HepG2 (cell line): ENCODE measurements at regions not wholly inside any gene's neighbourhood (a gene's known extent, or its start where the extent isn't known, plus 50 kb on each side); places are given as distances from the start of the nearest gene placed in this dataset.

Experiments used
- ATAC-seq: fragments of 200-7000 bp; cut with Tn5 transposase; 3 replicates; pipeline ENCODE4 v1.9.1; 2020; ENCODE audit warnings: mild to moderate bottlenecking, moderate library complexity
- BruUV-seq: library from RNA; stranded (reverse); fragments of 400-500 nt; replicated peaks from 2 replicates; lab custom pipeline; 2021; lab: Mats Ljungman, UMichigan
- CTCF ChIA-PET: fragments of 300-600 bp; formaldehyde crosslinking; extraction: SDS; loops from one replicate; lab custom pipeline; 2021; ENCODE audit warnings: low total read pairs, inconsistent platforms, low intra/inter-chr PET ratio; lab: Yijun Ruan, JAX
- POLR2A ChIA-PET: fragments of 350-600 bp; sonication (Branson Sonifier 250); formaldehyde crosslinking; loops from one replicate; lab custom pipeline; 2020; ENCODE audit warnings: antibody characterized with exemption, inconsistent platforms; lab: Yijun Ruan, JAX
- DNase-seq: peaks from one replicate; pipeline ENCODE4 v3.0.0-alpha.2; 2015; ENCODE audit warnings: low spot score
- FAIRE-seq: peaks from 3 replicates; lab custom pipeline; 2011; peaks lifted over from hg19 to GRCh38; lab: Jason Lieb, UNC
- H2AFZ ChIP-seq: one replicate; pipeline ENCODE4 v1.6.1; 2011; ENCODE audit warnings: low read length, inconsistent platforms
- H3K27ac ChIP-seq: fragments of 300-600 bp; 3 replicates; pipeline ENCODE4 v1.8.0; 2011; ENCODE audit warnings: mixed run types, mild to moderate bottlenecking, mixed read lengths, low read length, inconsistent platforms; ENCODE audit not compliant: insufficient read depth; ENCODE audit errors: extremely low read length
- H3K27me3 ChIP-seq, 2 experiments: fragments of 200-600 bp in 1 of 2; 2 replicates in 1 of 2; 3 replicates in 1 of 2; pipeline versions ENCODE4 v1.6.0 to v1.8.0; 2011; ENCODE audit warnings: low read length in 2 of 2, mild to moderate bottlenecking in 2 of 2, moderate library complexity in 2 of 2, inconsistent platforms in 1 of 2; ENCODE audit not compliant: insufficient read depth in 2 of 2, control insufficient read depth in 1 of 2
- H3K36me3 ChIP-seq, 2 experiments: fragments of 200-600 bp in 1 of 2; replicated peaks in 1 of 2; 2 replicates in 1 of 2; 3 replicates in 1 of 2; pipeline versions ENCODE4 v1.5.1 to v1.8.0; 2011; ENCODE audit warnings: low read length in 2 of 2, inconsistent platforms in 1 of 2; ENCODE audit not compliant: insufficient read depth in 2 of 2, control insufficient read depth in 1 of 2
- H3K4me1 ChIP-seq: 2 replicates; pipeline ENCODE4 v1.5.1; 2012; ENCODE audit warnings: low read length, inconsistent platforms; ENCODE audit not compliant: insufficient read depth
- H3K4me2 ChIP-seq: 2 replicates; pipeline ENCODE4 v1.6.0; 2011; ENCODE audit warnings: low read depth, low read length, inconsistent platforms
- H3K4me3 ChIP-seq, 3 experiments: fragments of 200-600 bp in 1 of 3; sonication (generic), shearing (Covaris generic) in 1 of 3; replicated peaks in 1 of 3; 2 replicates each; pipeline ENCODE4 v1.5.1; 2011 to 2016; ENCODE audit warnings: low read length in 3 of 3, inconsistent platforms in 2 of 3, low read depth in 2 of 3, mild to moderate bottlenecking in 2 of 3, control low read depth in 1 of 3, mixed read lengths in 1 of 3; ENCODE audit not compliant: insufficient read depth in 1 of 3
- H3K79me2 ChIP-seq: one replicate; pipeline ENCODE4 v1.6.1; 2011; ENCODE audit warnings: low read length, inconsistent platforms; ENCODE audit not compliant: insufficient read depth
- H3K9ac ChIP-seq: 2 replicates; pipeline ENCODE4 v1.6.0; 2011; ENCODE audit warnings: mild to moderate bottlenecking, low read depth, low read length, inconsistent platforms; ENCODE audit not compliant: insufficient read depth
- H3K9me3 ChIP-seq: 2 replicates; pipeline ENCODE4 v1.5.1; 2012; ENCODE audit warnings: mild to moderate bottlenecking, low read length
- H4K20me1 ChIP-seq: 2 replicates; pipeline ENCODE4 v1.6.0; 2011; ENCODE audit warnings: inconsistent platforms, mild to moderate bottlenecking, low read length, moderate library complexity; ENCODE audit not compliant: insufficient read depth
- ETV5 ChIP-seq: IDR thresholded peaks from 2 replicates; pipeline ENCODE4 v1.6.1; 2018; ENCODE audit warnings: missing biosample characterization, missing genetic modification reagents, inconsistent platforms, borderline replicate concordance
- GFI1 ChIP-seq: sonication (generic); formaldehyde crosslinking; IDR thresholded peaks from 2 replicates; pipeline ENCODE4 v1.5.0; 2020; ENCODE audit warnings: missing genetic modification reagents, mild to moderate bottlenecking, borderline replicate concordance
- GPN1 ChIP-seq: sonication (generic); formaldehyde crosslinking; IDR thresholded peaks from 2 replicates; pipeline ENCODE4 v1.5.1; 2020; ENCODE audit warnings: missing genetic modification reagents, borderline replicate concordance
- HES4 ChIP-seq: sonication (generic); formaldehyde crosslinking; IDR thresholded peaks from 2 replicates; pipeline ENCODE4 v1.9.0; 2021; ENCODE audit warnings: mild to moderate bottlenecking, missing genetic modification reagents, borderline replicate concordance
- JUN ChIP-seq: sonication (generic); formaldehyde crosslinking; IDR thresholded peaks from 2 replicates; pipeline ENCODE4 v1.4.0; 2020; ENCODE audit warnings: mild to moderate bottlenecking, missing genetic modification reagents
- MIER2 ChIP-seq: IDR thresholded peaks from 2 replicates; pipeline ENCODE4 v1.6.1; 2016; ENCODE audit warnings: missing biosample characterization, missing genetic modification reagents
- TEAD3 ChIP-seq: optimal IDR thresholded peaks from 2 replicates; pipeline ENCODE3; 2016; ENCODE audit warnings: borderline replicate concordance
- ZBTB4 ChIP-seq: sonication (generic); formaldehyde crosslinking; IDR thresholded peaks from 2 replicates; pipeline ENCODE4 v1.4.0; 2020; ENCODE audit warnings: missing genetic modification reagents, mild to moderate bottlenecking, borderline replicate concordance
- ZNF251 ChIP-seq: sonication (generic); formaldehyde crosslinking; IDR thresholded peaks from 2 replicates; pipeline ENCODE4 v1.9.0; 2021; ENCODE audit warnings: mild to moderate bottlenecking, missing genetic modification reagents
- ZNF260 ChIP-seq: sonication (generic); formaldehyde crosslinking; IDR thresholded peaks from 2 replicates; pipeline ENCODE4 v1.4.0; 2020; ENCODE audit warnings: missing genetic modification reagents, low read depth, mild to moderate bottlenecking, borderline replicate concordance
- ZNF576 ChIP-seq: sonication (generic); formaldehyde crosslinking; IDR thresholded peaks from 2 replicates; pipeline ENCODE4 v1.4.0; 2020; ENCODE audit warnings: mild to moderate bottlenecking, missing genetic modification reagents
- ZSCAN29 ChIP-seq: sonication (generic); formaldehyde crosslinking; conservative IDR thresholded peaks from 2 replicates; pipeline ENCODE4 v1.4.0; 2020; ENCODE audit warnings: mild to moderate bottlenecking, missing genetic modification reagents
- WGBS: methylation state at CpG from one replicate; pipeline ENCODE4 v1.1.6; 2017; ENCODE audit warnings: low lambda C conversion rate; 5-methylcytosine and 5-hydroxymethylcytosine counted together
- in situ Hi-C: cut with HindIII; loops from 2 replicates; pipeline ENCODE4 v1.10.0; 2017; ENCODE audit warnings: low pct_unique_long_range_greater_than_20kb; ENCODE audit not compliant: extremely low pct_ligation_motif_present
- intact Hi-C: fragments of 100-400 bp; cut with micrococcal nuclease; formaldehyde crosslinking; loops from one replicate; pipeline ENCODE4 v1.10.0; 2022; ENCODE audit not compliant: unreplicated experiment
- TF ChIP-seq, protein P1 (sequence below): sonication (generic); formaldehyde crosslinking; IDR thresholded peaks from 2 replicates; pipeline ENCODE4 v1.4.0; 2020; ENCODE audit warnings: missing genetic modification reagents
- TF ChIP-seq, protein P2 (sequence below): sonication (generic); formaldehyde crosslinking; IDR thresholded peaks from 2 replicates; pipeline ENCODE4 v1.5.0; 2020; ENCODE audit warnings: missing genetic modification reagents, mild to moderate bottlenecking, borderline replicate concordance
- TF ChIP-seq, protein P3 (sequence below): sonication (generic); formaldehyde crosslinking; IDR thresholded peaks from 2 replicates; pipeline ENCODE4 v1.8.0; 2022; ENCODE audit warnings: mild to moderate bottlenecking, missing genetic modification reagents, borderline replicate concordance

DNA sequence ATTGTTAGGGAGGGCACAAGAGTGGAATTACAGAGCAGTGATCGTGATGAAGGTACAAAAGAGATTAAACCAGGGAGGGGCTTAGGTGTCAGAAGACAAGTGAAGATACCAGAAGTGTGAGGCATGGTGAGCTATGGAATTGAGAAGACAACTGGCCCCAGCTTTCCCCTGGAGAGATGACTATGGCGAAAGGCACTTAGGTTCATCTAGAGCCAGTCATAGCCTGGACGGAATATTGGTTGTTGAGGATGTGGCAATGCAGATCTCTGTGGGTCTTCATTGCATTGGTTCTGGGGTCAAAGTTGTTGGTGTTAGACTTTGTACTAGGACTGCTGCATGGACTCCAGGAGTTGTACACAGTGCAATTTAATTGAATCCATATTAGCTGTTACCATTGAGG lies 115.7 kb downstream of the FASLG start (continued):
- TF ChIP-seq, protein P1, sequence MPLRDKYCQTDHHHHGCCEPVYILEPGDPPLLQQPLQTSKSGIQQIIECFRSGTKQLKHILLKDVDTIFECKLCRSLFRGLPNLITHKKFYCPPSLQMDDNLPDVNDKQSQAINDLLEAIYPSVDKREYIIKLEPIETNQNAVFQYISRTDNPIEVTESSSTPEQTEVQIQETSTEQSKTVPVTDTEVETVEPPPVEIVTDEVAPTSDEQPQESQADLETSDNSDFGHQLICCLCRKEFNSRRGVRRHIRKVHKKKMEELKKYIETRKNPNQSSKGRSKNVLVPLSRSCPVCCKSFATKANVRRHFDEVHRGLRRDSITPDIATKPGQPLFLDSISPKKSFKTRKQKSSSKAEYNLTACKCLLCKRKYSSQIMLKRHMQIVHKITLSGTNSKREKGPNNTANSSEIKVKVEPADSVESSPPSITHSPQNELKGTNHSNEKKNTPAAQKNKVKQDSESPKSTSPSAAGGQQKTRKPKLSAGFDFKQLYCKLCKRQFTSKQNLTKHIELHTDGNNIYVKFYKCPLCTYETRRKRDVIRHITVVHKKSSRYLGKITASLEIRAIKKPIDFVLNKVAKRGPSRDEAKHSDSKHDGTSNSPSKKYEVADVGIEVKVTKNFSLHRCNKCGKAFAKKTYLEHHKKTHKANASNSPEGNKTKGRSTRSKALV (CRISPR knock-in tag) = no peak
- TF ChIP-seq ETV5 (CRISPR knock-in tag) = no peak

DNA sequence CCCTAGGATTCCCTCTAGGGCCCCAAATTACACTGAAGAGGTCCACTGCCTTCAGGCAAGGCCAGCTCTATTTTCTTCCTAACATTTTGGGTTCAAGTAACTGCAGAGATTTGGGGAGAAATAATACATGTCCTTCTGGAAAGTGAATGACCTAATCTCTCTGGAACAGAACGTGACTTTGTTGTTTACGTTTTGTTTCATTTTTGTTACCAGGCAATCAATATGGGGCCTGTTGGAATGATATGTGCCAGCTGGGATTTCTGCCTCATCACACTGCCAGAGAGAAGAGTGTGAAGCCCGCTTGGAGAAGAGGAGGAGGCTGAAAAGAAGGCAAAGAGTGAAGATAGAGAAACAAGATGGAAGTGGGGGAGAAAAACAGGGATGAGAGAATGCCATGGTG lies 116.7 kb downstream of the FASLG start:
- CTCF ChIA-PET = no interaction called here
- intact Hi-C loops = no loop called here
- TF ChIP-seq, protein P2, sequence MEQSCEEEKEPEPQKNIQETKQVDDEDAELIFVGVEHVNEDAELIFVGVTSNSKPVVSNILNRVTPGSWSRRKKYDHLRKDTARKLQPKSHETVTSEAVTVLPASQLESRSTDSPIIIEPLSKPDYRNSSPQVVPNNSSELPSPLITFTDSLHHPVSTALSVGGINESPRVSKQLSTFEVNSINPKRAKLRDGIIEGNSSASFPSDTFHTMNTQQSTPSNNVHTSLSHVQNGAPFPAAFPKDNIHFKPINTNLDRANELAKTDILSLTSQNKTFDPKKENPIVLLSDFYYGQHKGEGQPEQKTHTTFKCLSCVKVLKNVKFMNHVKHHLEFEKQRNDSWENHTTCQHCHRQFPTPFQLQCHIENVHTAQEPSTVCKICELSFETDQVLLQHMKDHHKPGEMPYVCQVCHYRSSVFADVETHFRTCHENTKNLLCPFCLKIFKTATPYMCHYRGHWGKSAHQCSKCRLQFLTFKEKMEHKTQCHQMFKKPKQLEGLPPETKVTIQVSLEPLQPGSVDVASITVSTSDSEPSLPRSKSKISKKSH (CRISPR knock-in tag) = no peak
- TF ChIP-seq ZNF576 (no peak), TEAD3 (CRISPR knock-in tag) (no peak), JUN (CRISPR knock-in tag) (no peak), ZNF260 (CRISPR knock-in tag) (no peak), ZBTB4 (CRISPR knock-in tag) (no peak), ZNF251 (no peak), HES4 (CRISPR knock-in tag) (no peak), GFI1 (CRISPR knock-in tag) (no peak), ZSCAN29 (CRISPR knock-in tag) (no peak), GPN1 (CRISPR knock-in tag) (no peak), MIER2 (CRISPR knock-in tag) (no peak)
- TF ChIP-seq, protein P3, sequence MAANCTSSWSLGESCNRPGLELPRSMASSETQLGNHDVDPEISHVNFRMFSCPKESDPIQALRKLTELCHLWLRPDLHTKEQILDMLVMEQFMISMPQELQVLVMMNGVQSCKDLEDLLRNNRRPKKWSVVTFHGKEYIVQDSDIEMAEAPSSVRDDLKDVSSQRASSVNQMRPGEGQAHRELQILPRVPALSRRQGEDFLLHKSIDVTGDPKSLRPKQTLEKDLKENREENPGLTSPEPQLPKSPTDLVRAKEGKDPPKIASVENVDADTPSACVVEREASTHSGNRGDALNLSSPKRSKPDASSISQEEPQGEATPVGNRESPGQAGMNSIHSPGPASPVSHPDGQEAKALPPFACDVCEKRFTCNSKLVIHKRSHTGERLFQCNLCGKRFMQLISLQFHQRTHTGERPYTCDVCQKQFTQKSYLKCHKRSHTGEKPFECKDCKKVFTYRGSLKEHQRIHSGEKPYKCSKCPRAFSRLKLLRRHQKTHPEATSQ = no peak

More for the DNA sequence above, 116.7 kb downstream of the FASLG start:
- Histone ChIP-seq H3K79me2 (no peaks in the 10 kb centered on the region), H3K4me3 (no peak overlapping the region), H4K20me1 (no peaks in the 10 kb centered on the region), H3K36me3 (no peaks in the 10 kb centered on the region), H3K9ac (no peak overlapping the region), H2AFZ (no peak overlapping the region), H3K4me1 (0 out of 2 replicates have a peak, but pooled peaks cover 6% of the 10 kb centered on the region), H3K27me3 (no peaks in the 10 kb centered on the region; a peak in 1 of 5 replicates), H3K9me3 (no peaks in the 10 kb centered on the region), H3K27ac (no peak overlapping the region), H3K4me2 (no peak overlapping the region)
- no TSS peak for BruUV-seq
- no peak for ATAC-seq
- FAIRE-seq = no peak
- no peak for DNase-seq
- in situ Hi-C loops = no loop called here
- WGBS = 1% methylated on average over 3 of the region's 3 CpGs
- POLR2A ChIA-PET = no interaction called here
